NCI-H2029 (cell line): ENCODE measurements at regions not wholly inside any gene's neighbourhood (a gene's known extent, or its start where the extent isn't known, plus 50 kb on each side); places are given as distances from the start of the nearest gene placed in this dataset.
"Not testable (repeated sequence)": the region's sequence is repeated elsewhere in the genome, so short reads cannot be mapped to it uniquely, and the experiment has no call there.

ENCODE experiments used
- DNase-seq: peaks from one replicate; lab custom pipeline; 2025; lab: John Stamatoyannopoulos, UW

- no peak for DNase-seq
Measured at GRCh38 chr7:106375499-106375898, 90.7 kb upstream of the NAMPT start.

- no peak for DNase-seq
Measured at GRCh38 chr7:106374437-106374836, 89.7 kb upstream of the NAMPT start.

GRCh38 chr7:106372595-106373318 lies 88.0 kb upstream of the NAMPT start:
- no peak for DNase-seq

- no peak for DNase-seq
Measured at GRCh38 chr7:106372126-106372525, 87.3 kb upstream of the NAMPT start.

- DNase-seq, result no peak
Measured at GRCh38 chr7:106371629-106372028, 86.8 kb upstream of the NAMPT start.

GRCh38 chr7:106370542-106370941 lies 85.8 kb upstream of the NAMPT start:
- no peak for DNase-seq

- DNase-seq, result no peak
Measured at GRCh38 chr7:106369816-106370215, 85.0 kb upstream of the NAMPT start.

GRCh38 chr7:106369352-106369751 lies 84.6 kb upstream of the NAMPT start:
- no peak for DNase-seq

GRCh38 chr7:106367664-106368063 lies 82.9 kb upstream of the NAMPT start:
- DNase-seq, result no peak

- peak; percentile 2 for DNase-seq
Measured at GRCh38 chr7:106367018-106367420, 82.2 kb upstream of the NAMPT start.

GRCh38 chr7:106365252-106366005 lies 80.6 kb upstream of the NAMPT start:
- no peak for DNase-seq

- DNase-seq, result not testable (repeated sequence)
Measured at GRCh38 chr7:106362507-106362906, 77.7 kb upstream of the NAMPT start.

GRCh38 chr7:106358103-106358663 lies 73.4 kb upstream of the NAMPT start:
- DNase-seq, result no peak

GRCh38 chr7:106357675-106358074 lies 72.9 kb upstream of the NAMPT start:
- DNase-seq, result no peak

GRCh38 chr7:106354822-106355221 lies 70.0 kb upstream of the NAMPT start:
- DNase-seq, result no peak

GRCh38 chr7:106353944-106354343 lies 69.2 kb upstream of the NAMPT start:
- no peak for DNase-seq

GRCh38 chr7:106348231-106348630 lies 63.4 kb upstream of the NAMPT start:
- DNase-seq, result no peak

GRCh38 chr7:106347229-106347833 lies 62.5 kb upstream of the NAMPT start:
- no peak for DNase-seq

GRCh38 chr7:106346678-106347217 lies 62.0 kb upstream of the NAMPT start:
- DNase-seq, result no peak

- no peak for DNase-seq
Measured at GRCh38 chr7:106346167-106346677, 61.4 kb upstream of the NAMPT start.

GRCh38 chr7:106345421-106346166 lies 60.8 kb upstream of the NAMPT start:
- no peak for DNase-seq

GRCh38 chr7:106344861-106345260 lies 60.1 kb upstream of the NAMPT start:
- DNase-seq, result no peak
